Stimulated activated effector memory CD8-positive, alpha-beta T cell treated with anti-CD3 and anti-CD28 coated beads, Interleukin-12 subunit alpha, Interleukin-12 subunit beta, amount 100 ng/mL, for 72 hours (primary cell): ENCODE measurements at regions not wholly inside any gene's neighbourhood (a gene's known extent, or its start where the extent isn't known, plus 50 kb on each side); places are given as distances from the start of the nearest gene placed in this dataset.
"Not testable (repeated sequence)": the region's sequence is repeated elsewhere in the genome, so short reads cannot be mapped to it uniquely, and the experiment has no call there.

ENCODE experiments used
- ATAC-seq: fragments of 150-1000 bp; cut with Tn5 transposase; 2 replicates; pipeline ENCODE4 v1.10.0; 2021
- DNase-seq, 2 donors: peaks; one replicate each; pipeline ENCODE4 v3.0.0; 2021 to 2022; ENCODE audit warnings: low spot score in 2 of 2
- H3K27ac Mint-ChIP-seq: one replicate; pipeline ENCODE4 v1.8.0; 2022; ENCODE audit warnings: mild to moderate bottlenecking, mixed read lengths
- H3K36me3 Mint-ChIP-seq: one replicate; pipeline ENCODE4 v1.8.0; 2022; ENCODE audit warnings: mild to moderate bottlenecking, mixed read lengths
- H3K4me1 Mint-ChIP-seq: one replicate; pipeline ENCODE4 v1.8.0; 2022; ENCODE audit warnings: mixed read lengths
- H3K4me3 Mint-ChIP-seq: one replicate; pipeline ENCODE4 v1.8.0; 2022; ENCODE audit warnings: mild to moderate bottlenecking, mixed read lengths
- H3K9me3 Mint-ChIP-seq: one replicate; pipeline ENCODE4 v1.8.0; 2022; ENCODE audit warnings: mixed read lengths

- Mint-ChIP-seq H3K27ac (no peak overlapping the region), H3K9me3 (peaks cover 13% of the 10 kb centered on the region), H3K4me3 (no peak overlapping the region), H3K4me1 (no peaks in the 10 kb centered on the region), H3K36me3 (no peaks in the 10 kb centered on the region)
- ATAC-seq = no peak
- no peak for DNase-seq
These were observed 78.6 kb upstream of the GBA3 start for GRCh38 chr4:22614114-22614513.

- no peak for ATAC-seq
- Mint-ChIP-seq H3K27ac (no peak overlapping the region), H3K4me1 (no peaks in the 10 kb centered on the region), H3K9me3 (peaks cover 11% of the 10 kb centered on the region), H3K4me3 (no peak overlapping the region), H3K36me3 (no peaks in the 10 kb centered on the region)
- DNase-seq = no peak
These were observed 76.2 kb upstream of the GBA3 start for GRCh38 chr4:22616516-22616915.

DNA sequence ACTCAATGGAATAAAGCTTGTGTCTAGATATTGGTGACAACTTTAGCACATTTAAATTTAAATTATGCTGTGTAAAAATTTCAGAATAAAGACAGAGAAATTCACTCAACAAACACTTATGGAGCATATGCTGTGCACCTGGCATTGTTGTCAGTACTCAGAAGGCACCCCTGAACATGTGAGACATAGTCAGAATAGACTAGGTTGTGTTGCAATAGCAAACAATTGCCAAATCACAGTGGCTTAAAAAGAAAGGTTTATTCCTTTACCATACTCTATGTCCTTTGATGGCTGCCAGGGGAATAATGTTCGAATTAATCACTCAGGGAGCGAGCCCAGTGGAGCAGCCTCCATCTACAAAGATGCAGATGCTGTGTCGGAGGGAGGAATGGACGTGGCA is 72.6 kb upstream of the GBA3 start:
- DNase-seq, H3K36me3 Mint-ChIP-seq, H3K4me1 Mint-ChIP-seq, H3K27ac Mint-ChIP-seq, ATAC-seq, H3K4me3 Mint-ChIP-seq: not testable (repeated sequence)
- peaks cover 15% of the 10 kb centered on the region for H3K9me3 Mint-ChIP-seq

DNA sequence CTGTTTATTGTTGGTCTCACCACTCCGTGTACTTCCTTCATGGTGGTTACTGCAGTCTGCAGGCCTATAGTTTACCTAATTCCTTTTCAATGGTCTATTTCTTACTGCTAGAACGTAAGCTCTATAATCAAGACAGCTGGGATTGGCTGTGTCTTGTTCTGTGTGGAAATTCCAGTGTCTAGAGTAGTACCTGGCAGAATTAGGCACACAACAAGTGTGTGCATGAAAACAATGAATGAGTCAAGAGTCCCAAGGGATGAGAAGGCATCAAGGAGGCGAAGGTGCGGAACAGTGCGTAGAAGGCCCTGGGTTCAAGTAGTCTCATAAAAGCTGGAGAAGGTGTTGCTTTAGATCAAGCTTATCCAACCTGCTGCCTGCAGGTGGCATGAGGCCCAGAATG is 70.8 kb upstream of the GBA3 start:
- not testable (repeated sequence) for H3K36me3 Mint-ChIP-seq, DNase-seq, H3K27ac Mint-ChIP-seq, ATAC-seq, H3K4me3 Mint-ChIP-seq, H3K4me1 Mint-ChIP-seq
- peaks cover 16% of the 10 kb centered on the region for H3K9me3 Mint-ChIP-seq

- not testable (repeated sequence) for H3K4me3 Mint-ChIP-seq, ATAC-seq, H3K27ac Mint-ChIP-seq, H3K4me1 Mint-ChIP-seq, H3K36me3 Mint-ChIP-seq, DNase-seq
- H3K9me3 Mint-ChIP-seq = peaks cover 12% of the 10 kb centered on the region
These were observed 68.7 kb upstream of the GBA3 start for GRCh38 chr4:22624002-22624401.

GRCh38 chr4:22625311-22625710 is 67.4 kb upstream of the GBA3 start:
- Mint-ChIP-seq H3K36me3 (no peaks in the 10 kb centered on the region), H3K4me1 (no peaks in the 10 kb centered on the region), H3K27ac (no peak overlapping the region), H3K4me3 (no peak overlapping the region), H3K9me3 (peaks cover 10% of the 10 kb centered on the region)
- DNase-seq = no peak
- no peak for ATAC-seq

DNA sequence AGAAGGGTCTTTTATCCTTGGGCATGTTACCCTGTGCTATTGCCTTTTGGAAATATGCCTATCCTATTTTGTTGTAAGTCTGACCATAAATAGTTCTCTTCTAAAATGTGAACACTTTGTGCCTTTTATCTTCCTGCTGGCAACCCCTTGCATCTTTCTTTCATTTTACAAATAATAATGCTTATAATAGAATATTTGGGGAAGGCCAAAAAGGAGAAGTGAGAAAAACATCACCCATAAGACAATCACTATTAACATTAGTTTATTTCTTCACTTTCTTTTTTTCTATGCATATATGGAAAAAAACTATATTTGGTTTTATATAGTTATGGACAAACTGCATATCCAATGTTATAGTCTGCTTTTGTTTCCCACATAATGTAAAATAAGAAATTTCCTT is 64.9 kb upstream of the GBA3 start:
- not testable (repeated sequence) for H3K27ac Mint-ChIP-seq, H3K4me1 Mint-ChIP-seq, H3K4me3 Mint-ChIP-seq, DNase-seq, H3K9me3 Mint-ChIP-seq, H3K36me3 Mint-ChIP-seq, ATAC-seq

- H3K9me3 Mint-ChIP-seq, H3K36me3 Mint-ChIP-seq, H3K4me3 Mint-ChIP-seq, H3K27ac Mint-ChIP-seq, ATAC-seq, DNase-seq, H3K4me1 Mint-ChIP-seq: not testable (repeated sequence)
These were observed 62.4 kb upstream of the GBA3 start for GRCh38 chr4:22630161-22630975.

GRCh38 chr4:22631167-22631566 is 61.6 kb upstream of the GBA3 start:
- H3K4me3 Mint-ChIP-seq, H3K36me3 Mint-ChIP-seq, H3K9me3 Mint-ChIP-seq, ATAC-seq, H3K4me1 Mint-ChIP-seq, DNase-seq, H3K27ac Mint-ChIP-seq: not testable (repeated sequence)

- Mint-ChIP-seq H3K4me1 (no peaks in the 10 kb centered on the region), H3K9me3 (peaks cover 11% of the 10 kb centered on the region), H3K27ac (no peak overlapping the region), H3K4me3 (no peak overlapping the region), H3K36me3 (no peaks in the 10 kb centered on the region)
- DNase-seq (no peak), ATAC-seq (no peak)
These were observed 58.1 kb upstream of the GBA3 start for GRCh38 chr4:22634541-22635181.

GRCh38 chr4:22635182-22635549 is 57.6 kb upstream of the GBA3 start:
- not testable (repeated sequence) for H3K4me1 Mint-ChIP-seq, H3K27ac Mint-ChIP-seq, H3K4me3 Mint-ChIP-seq, ATAC-seq, H3K36me3 Mint-ChIP-seq, DNase-seq
- H3K9me3 Mint-ChIP-seq = peaks cover 11% of the 10 kb centered on the region

- ATAC-seq = no peak
- peaks cover 13% of the 10 kb centered on the region for H3K9me3 Mint-ChIP-seq
- DNase-seq = no peak
- H3K27ac Mint-ChIP-seq = no peak overlapping the region
- H3K4me3 Mint-ChIP-seq = no peak overlapping the region
- H3K36me3 Mint-ChIP-seq = no peaks in the 10 kb centered on the region
- H3K4me1 Mint-ChIP-seq = no peaks in the 10 kb centered on the region
These were observed 57.0 kb upstream of the GBA3 start for GRCh38 chr4:22635692-22636091.

DNA sequence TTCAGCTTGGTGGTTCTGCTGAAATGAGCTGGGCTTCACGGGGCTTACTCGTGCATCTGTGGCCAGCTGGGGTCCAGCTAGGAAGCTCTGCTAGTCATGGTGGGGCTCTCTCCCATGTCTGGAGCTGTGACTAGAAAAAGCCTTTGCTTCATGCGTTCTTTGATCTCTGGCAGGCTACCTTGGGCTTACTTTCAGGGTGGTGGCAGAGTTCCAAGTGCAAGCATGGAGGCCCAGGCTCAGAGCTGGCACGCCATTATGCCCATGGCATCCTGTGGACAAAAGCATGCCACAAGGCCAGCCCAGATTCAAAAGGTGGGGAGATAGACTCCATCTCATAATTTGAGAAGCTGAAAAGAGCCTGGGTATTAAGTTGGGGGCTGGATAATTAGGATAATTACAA is 55.4 kb upstream of the GBA3 start:
- Mint-ChIP-seq H3K9me3 (peaks cover 12% of the 10 kb centered on the region), H3K4me3 (no peak overlapping the region), H3K4me1 (no peaks in the 10 kb centered on the region), H3K36me3 (no peaks in the 10 kb centered on the region), H3K27ac (no peak overlapping the region)
- DNase-seq (no peak), ATAC-seq (no peak)
